EH (cell line): ENCODE measurements at regions not wholly inside any gene's neighbourhood (a gene's known extent, or its start where the extent isn't known, plus 50 kb on each side); places are given as distances from the start of the nearest gene placed in this dataset.
"Not testable (repeated sequence)": the region's sequence is repeated elsewhere in the genome, so short reads cannot be mapped to it uniquely, and the experiment has no call there.

Experiments used
- DNase-seq: peaks from one replicate; pipeline ENCODE4 v3.0.0-alpha.2; 2015; ENCODE audit warnings: low read depth

DNA sequence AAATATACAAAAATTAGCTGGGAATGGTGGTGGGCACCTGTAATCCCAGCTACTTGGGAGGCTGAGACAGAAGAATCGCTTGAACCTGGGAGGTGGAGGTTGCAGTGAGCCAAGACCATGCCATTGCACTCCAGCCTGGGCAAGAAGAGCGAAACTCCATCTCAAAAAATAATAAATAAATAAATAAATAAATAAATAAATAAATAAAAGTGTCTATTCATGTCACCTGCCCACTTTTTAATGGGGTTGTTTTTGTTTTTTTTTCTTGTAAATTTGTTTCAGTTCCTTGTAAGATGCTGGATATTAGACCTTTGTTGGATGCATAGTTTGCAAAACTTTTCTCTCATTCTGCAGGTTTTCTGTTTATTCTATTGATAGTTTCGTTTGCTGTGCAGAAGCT lies 71.9 kb upstream of the KCNAB1 start:
- DNase-seq, result not testable (repeated sequence)

DNA sequence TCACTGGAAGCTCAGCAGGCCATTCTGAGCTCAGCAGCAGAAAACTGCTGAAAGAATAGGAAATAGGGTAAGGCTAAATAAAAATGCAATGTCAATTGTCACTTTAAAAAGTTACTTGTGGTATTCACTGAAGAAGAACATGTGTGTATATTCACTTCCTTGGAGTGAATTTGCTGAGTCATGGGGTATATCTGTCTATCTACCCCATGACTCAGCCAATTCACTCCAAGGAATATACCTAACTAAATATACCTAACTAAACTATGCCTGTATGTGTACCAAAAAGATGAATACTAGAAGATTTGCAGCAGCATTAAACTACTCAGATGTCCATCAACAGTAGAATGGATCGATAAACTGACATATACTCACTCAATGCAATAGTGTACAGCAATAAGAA lies 69.5 kb upstream of the KCNAB1 start:
- DNase-seq, result peak; percentile 7

GRCh38 chr3:156051651-156052050 lies 68.7 kb upstream of the KCNAB1 start:
- DNase-seq, result no peak

DNA sequence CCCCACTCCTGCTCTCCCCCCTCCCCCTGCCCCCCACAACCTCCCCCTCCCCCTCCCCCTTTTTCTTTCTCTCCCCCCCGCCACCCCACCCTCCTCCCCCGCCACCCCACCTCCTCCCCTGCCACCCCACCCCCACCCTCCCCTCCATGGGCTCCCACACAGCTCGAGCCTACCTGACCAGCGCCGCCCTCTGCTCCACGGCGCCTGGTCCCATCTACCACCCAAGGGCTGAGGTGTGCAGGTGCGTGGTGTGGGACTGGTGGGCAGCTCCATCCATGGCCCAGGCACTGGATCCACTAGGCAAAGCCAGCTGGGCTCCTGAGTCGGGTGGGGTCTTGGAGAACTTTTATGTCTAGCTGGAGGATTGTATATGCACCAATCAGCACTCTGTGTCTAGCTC lies 68.3 kb upstream of the KCNAB1 start:
- DNase-seq, result no peak

DNA sequence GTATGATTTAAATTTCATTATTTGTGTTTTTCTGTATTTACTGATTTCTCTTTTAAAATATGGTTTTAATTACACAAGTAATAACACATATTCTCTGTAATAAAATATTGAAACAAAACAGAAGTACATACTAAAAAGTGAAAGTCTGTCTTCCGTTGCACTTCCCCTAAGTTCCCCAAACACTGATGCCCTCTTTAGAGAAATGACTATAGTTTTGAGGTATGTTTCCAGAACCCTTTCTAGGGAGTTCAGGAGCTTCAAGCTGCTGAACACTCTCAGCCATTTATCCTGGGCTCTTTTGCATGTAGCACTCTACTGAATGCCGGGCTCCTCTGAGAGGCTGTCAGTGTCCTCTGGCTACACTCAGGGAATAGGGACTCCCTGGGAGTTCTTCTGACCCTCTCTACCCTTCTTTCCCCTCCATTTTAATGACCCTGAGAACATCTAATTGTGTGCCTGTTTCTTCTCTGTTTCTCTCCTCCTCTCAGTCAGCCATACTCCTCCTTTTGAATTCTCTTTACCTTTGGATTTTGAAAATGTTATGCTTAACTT lies 60.4 kb upstream of the KCNAB1 start:
- no peak for DNase-seq

DNA sequence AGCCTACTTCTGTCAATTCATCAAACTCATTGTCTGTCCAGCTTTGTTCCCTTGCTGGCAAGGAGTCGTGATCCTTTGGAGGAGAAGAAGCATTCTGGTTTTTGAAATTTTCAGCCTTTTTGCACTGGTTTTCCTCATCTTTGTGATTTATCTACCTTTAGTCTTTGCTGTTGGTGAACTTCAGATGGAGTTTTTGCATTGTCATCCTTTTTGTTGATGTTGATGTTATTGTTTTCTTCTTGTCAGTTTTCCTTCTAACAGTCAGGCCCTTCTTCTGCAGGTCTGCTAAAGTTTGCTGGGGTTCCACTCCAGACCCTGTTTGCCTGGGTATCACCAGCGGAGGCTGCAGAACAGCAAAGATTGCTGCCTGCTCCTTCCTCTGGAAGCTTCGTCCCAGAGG lies 52.2 kb upstream of the KCNAB1 start:
- DNase-seq, result not testable (repeated sequence)

DNA sequence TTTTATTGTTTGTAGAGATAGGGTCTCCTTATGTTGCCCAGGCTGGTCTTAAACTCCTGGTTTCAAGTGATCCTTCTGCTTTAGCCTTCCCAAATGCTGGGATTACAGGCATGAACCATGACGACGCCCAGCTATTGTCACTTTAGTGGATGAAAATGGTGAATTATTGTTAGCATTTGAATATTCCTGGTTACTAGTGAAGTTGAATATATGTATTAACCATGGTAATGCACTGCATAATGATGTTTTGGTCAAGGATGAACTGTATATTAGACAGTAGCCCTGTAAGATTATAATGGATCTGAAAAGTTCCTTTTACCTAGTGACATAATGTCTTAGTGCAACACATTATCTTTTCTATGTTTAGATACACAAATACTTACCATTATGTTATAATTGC lies 50.4 kb upstream of the KCNAB1 start:
- DNase-seq, result no peak
